Psoas muscle (tissue), 7 donors: ENCODE measurements at regions not wholly inside any gene's neighbourhood (a gene's known extent, or its start where the extent isn't known, plus 50 kb on each side); places are given as distances from the start of the nearest gene placed in this dataset.

Experiments used
- ATAC-seq, 4 donors: fragments of 200-7000 bp; cut with Tn5 transposase; one replicate each; pipeline ENCODE4 v1.9.1; 2020; ENCODE audit warnings: moderate library complexity in 3 of 4, mild to moderate bottlenecking in 2 of 4
- DNase-seq, 2 donors: peaks; one replicate each; pipeline ENCODE4 v3.0.0-alpha.2; 2020
- H3K27ac ChIP-seq: fragments of 200-600 bp; one replicate; pipeline ENCODE4 v1.8.0; 2022
- H3K27me3 ChIP-seq, 3 donors: fragments of 200-600 bp in 1 of 3; one replicate each; pipeline versions ENCODE4 v1.6.1 to v1.8.0; 2013 to 2022; ENCODE audit warnings: low read length in 2 of 3, mild to moderate bottlenecking in 2 of 3, moderate library complexity in 1 of 3; ENCODE audit not compliant: insufficient read depth in 3 of 3
- H3K36me3 ChIP-seq, 2 donors: fragments of 200-600 bp in 1 of 2; one replicate each; pipeline versions ENCODE4 v1.6.1 to v1.8.0; 2013 to 2022; ENCODE audit warnings: low read depth in 1 of 2, mild to moderate bottlenecking in 1 of 2, moderate library complexity in 1 of 2; ENCODE audit not compliant: insufficient read depth in 1 of 2
- H3K4me1 ChIP-seq: fragments of 200-600 bp; one replicate; pipeline ENCODE4 v1.8.0; 2022
- H3K4me3 ChIP-seq: fragments of 200-600 bp; one replicate; pipeline ENCODE4 v1.8.0; 2022; ENCODE audit warnings: mild to moderate bottlenecking
- H3K9me3 ChIP-seq: fragments of 200-600 bp; one replicate; pipeline ENCODE4 v1.8.0; 2022
- CTCF ChIP-seq: fragments of 200-600 bp; IDR thresholded peaks from one replicate; pipeline ENCODE4 v1.8.0; 2022; ENCODE audit warnings: antibody characterized with exemption
- WGBS, 3 donors: extraction: QIAGEN DNeasy Blood & Tissue Kit; methylation state at CpG; one replicate each; pipeline versions ENCODE4 v1.1.6 to v1.1.7; 2013; 5-methylcytosine and 5-hydroxymethylcytosine counted together
- intact Hi-C, 2 donors: fragments of 100-400 bp; cut with DNase I; formaldehyde crosslinking; loops; one replicate each; pipeline versions ENCODE4 v1.11.0 to v1.14.2; 2022
- donor health status: healthy with polysubstance abuse.
- donor health status: DM: no; HTN: no; CAD: no; lungs with moderate emphysema.
- donor health status: Bipolar disorder and iron deficiency.
- donor health status: healthy.
- donor health status: DM: yes; HTN: yes; CAD: no.
- donor health status: DM: no; HTN: no; CAD: no.
- donor health status: DM: yes; HTN: yes; CAD: no.

GRCh38 chr4:158371158-158371557 lies 150.5 kb upstream of the RXFP1 start:
- TF ChIP-seq CTCF, result no peak
- ATAC-seq, result no peak

GRCh38 chr4:158374318-158374717 lies 147.4 kb upstream of the RXFP1 start:
- no peak for TF ChIP-seq CTCF
- Histone ChIP-seq H3K4me1 (no peaks in the 10 kb centered on the region), H3K27me3 (no peaks in the 10 kb centered on the region), H3K36me3 (no peaks in the 10 kb centered on the region), H3K4me3 (no peak overlapping the region), H3K9me3 (no peaks in the 10 kb centered on the region), H3K27ac (no peak overlapping the region)
- intact Hi-C loops, result no loop called here
- ATAC-seq (no peak), DNase-seq (no peak)
- 78 to 81% (median 79%) methylated on average over 4 of the region's 4 CpGs for WGBS, 3 donors

More at GRCh38 chr4:158371158-158371557, 150.5 kb upstream of the RXFP1 start:
- Histone ChIP-seq H3K36me3 (no peaks in the 10 kb centered on the region), H3K9me3 (no peaks in the 10 kb centered on the region), H3K4me3 (no peak overlapping the region), H3K27me3 (no peaks in the 10 kb centered on the region), H3K4me1 (no peaks in the 10 kb centered on the region), H3K27ac (no peak overlapping the region)
- intact Hi-C loops, result no loop called here
- 83 to 86% (median 83%) methylated on average over 3 of the region's 3 CpGs for WGBS, 3 donors
- no peak for DNase-seq

DNA sequence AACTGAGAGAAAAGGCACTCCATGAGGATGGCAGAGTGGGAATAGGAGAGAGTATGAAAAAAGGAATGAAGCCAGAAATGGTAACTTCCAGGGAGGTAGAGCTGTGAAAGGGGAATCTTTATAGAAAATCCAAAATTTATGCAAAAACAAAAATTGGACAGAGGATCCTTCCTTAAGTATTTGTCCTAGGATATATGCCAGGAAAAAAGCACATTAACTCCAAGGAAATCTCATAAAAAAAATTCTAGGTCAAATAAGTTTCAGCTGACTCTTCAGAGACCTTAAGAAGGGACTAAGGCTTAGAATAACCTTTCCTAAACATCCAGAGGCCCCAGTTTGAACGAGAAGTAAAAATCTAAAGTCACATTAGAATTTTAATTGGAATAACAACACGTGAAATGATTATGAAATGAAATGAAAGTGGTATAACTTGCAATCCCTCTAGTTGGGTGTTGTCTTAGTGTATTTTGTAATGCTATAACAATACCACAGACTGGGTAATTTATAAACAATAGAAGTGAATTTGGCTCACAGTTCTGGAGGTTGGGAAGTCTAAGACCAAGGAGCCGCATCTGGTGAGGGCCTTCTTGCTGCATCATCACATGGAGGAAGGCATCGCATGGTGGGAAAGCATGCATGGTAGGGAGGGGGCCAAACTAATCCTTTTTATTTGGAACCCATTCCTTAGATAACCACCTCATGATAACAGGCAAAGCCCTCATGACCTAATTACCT lies 145.4 kb upstream of the RXFP1 start:
- 73 to 76% (median 75%) methylated on average over 4 of the region's 4 CpGs for WGBS, 3 donors

GRCh38 chr4:158384414-158384813 lies 137.3 kb upstream of the RXFP1 start:
- Histone ChIP-seq H3K9me3 (no peaks in the 10 kb centered on the region), H3K27ac (no peak overlapping the region), H3K4me3 (no peak overlapping the region), H3K27me3 (no peaks in the 10 kb centered on the region), H3K4me1 (no peaks in the 10 kb centered on the region), H3K36me3 (no peaks in the 10 kb centered on the region)
- 88 to 95% (median 88%) methylated on average over 1 of the region's 1 CpG for WGBS, 3 donors
- intact Hi-C loops, result no loop called here
- no peak for TF ChIP-seq CTCF
- ATAC-seq (no peak), DNase-seq (no peak)

More for the DNA sequence above, 145.4 kb upstream of the RXFP1 start:
- H3K4me1 ChIP-seq, result no peaks in the 10 kb centered on the region
- H3K4me3 ChIP-seq, result no peak overlapping the region
- H3K9me3 ChIP-seq, result no peaks in the 10 kb centered on the region
- DNase-seq (no peak), ATAC-seq (no peak)
- TF ChIP-seq CTCF, result no peak
- no peaks in the 10 kb centered on the region for H3K27me3 ChIP-seq
- intact Hi-C loops, result no loop called here
- no peaks in the 10 kb centered on the region for H3K36me3 ChIP-seq
- H3K27ac ChIP-seq, result no peak overlapping the region

DNA sequence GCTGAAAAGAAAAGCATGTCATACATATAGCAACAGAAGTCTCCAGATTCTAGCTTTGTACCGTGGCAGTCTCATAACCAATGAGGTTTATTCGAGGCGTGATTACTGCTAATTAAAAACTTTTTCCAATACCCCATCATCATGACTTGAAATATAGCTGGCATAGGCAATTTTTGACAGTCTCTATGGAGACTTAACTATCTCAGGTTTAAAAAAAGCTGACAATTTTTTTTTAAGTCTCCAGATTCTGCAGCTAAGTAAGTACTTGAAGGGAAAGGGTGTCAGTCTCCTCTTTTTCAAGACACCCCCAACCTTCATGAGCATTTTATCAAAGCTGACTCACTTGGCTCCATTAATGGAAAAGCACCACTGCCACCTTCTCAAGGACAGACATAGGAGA lies 126.3 kb upstream of the RXFP1 start:
- intact Hi-C loops, result no loop called here
- Histone ChIP-seq H3K36me3 (no peaks in the 10 kb centered on the region), H3K9me3 (no peaks in the 10 kb centered on the region), H3K4me3 (no peak overlapping the region), H3K27ac (no peak overlapping the region), H3K27me3 (no peaks in the 10 kb centered on the region), H3K4me1 (no peaks in the 10 kb centered on the region)
- no peak for TF ChIP-seq CTCF
- DNase-seq (no peak), ATAC-seq (no peak)
- WGBS, 3 donors, result 81 to 89% (median 88%) methylated on average over 3 of the region's 3 CpGs
